Activated CD4-positive, alpha-beta T cell treated with anti-CD3 and anti-CD28 coated beads for 48 hours (primary cell): ENCODE measurements at regions not wholly inside any gene's neighbourhood (a gene's known extent, or its start where the extent isn't known, plus 50 kb on each side); places are given as distances from the start of the nearest gene placed in this dataset.

Experiments used
- DNase-seq: peaks from one replicate; pipeline ENCODE4 v3.0.0-alpha.2; 2020

GRCh38 chr18:60982928-60983327 lies 350.3 kb upstream of the CDH20 start:
- DNase-seq = no peak

GRCh38 chr18:60984510-60984909 lies 348.7 kb upstream of the CDH20 start:
- DNase-seq = no peak

- no peak for DNase-seq
Measured at GRCh38 chr18:60987963-60988362, 345.3 kb upstream of the CDH20 start.

- DNase-seq = no peak
Measured at GRCh38 chr18:60996326-60996725, 336.9 kb upstream of the CDH20 start.

- no peak for DNase-seq
Measured at GRCh38 chr18:60996822-60997221, 336.4 kb upstream of the CDH20 start.

- no peak for DNase-seq
Measured at GRCh38 chr18:61001138-61001537, 332.1 kb upstream of the CDH20 start.

GRCh38 chr18:61006687-61007224 lies 326.5 kb upstream of the CDH20 start:
- no peak for DNase-seq

- no peak for DNase-seq
Measured at GRCh38 chr18:61019338-61020301, 313.6 kb upstream of the CDH20 start.

- no peak for DNase-seq
Measured at GRCh38 chr18:61025596-61025995, 307.6 kb upstream of the CDH20 start.

GRCh38 chr18:61031626-61032025 lies 301.6 kb upstream of the CDH20 start:
- DNase-seq = no peak

GRCh38 chr18:61034580-61034979 lies 298.6 kb upstream of the CDH20 start:
- DNase-seq = no peak

- no peak for DNase-seq
Measured at GRCh38 chr18:61039251-61039650, 294.0 kb upstream of the CDH20 start.

- DNase-seq = no peak
Measured at GRCh38 chr18:61047794-61048193, 285.4 kb upstream of the CDH20 start.

GRCh38 chr18:61057443-61057842 lies 275.8 kb upstream of the CDH20 start:
- DNase-seq = no peak

- no peak for DNase-seq
Measured at GRCh38 chr18:61062258-61062657, 271.0 kb upstream of the CDH20 start.

GRCh38 chr18:61064911-61065310 lies 268.3 kb upstream of the CDH20 start:
- DNase-seq = no peak

- DNase-seq = no peak
Measured at GRCh38 chr18:61076986-61077385, 256.2 kb upstream of the CDH20 start.

- DNase-seq = no peak
Measured at GRCh38 chr18:61079714-61080113, 253.5 kb upstream of the CDH20 start.

- DNase-seq = no peak
Measured at GRCh38 chr18:61080954-61081528, 252.2 kb upstream of the CDH20 start.

GRCh38 chr18:61082976-61083630 lies 250.1 kb upstream of the CDH20 start:
- no peak for DNase-seq

GRCh38 chr18:61085036-61085435 lies 248.2 kb upstream of the CDH20 start:
- DNase-seq = no peak

- no peak for DNase-seq
Measured at GRCh38 chr18:61085761-61086160, 247.5 kb upstream of the CDH20 start.

GRCh38 chr18:61086657-61087056 lies 246.6 kb upstream of the CDH20 start:
- no peak for DNase-seq

GRCh38 chr18:61091379-61091778 lies 241.9 kb upstream of the CDH20 start:
- DNase-seq = no peak
